ENCODE measurements at regions not wholly inside any gene's neighbourhood (a gene's known extent, or its start where the extent isn't known, plus 50 kb on each side); places are given as distances from the start of the nearest gene placed in this dataset.

DNA sequence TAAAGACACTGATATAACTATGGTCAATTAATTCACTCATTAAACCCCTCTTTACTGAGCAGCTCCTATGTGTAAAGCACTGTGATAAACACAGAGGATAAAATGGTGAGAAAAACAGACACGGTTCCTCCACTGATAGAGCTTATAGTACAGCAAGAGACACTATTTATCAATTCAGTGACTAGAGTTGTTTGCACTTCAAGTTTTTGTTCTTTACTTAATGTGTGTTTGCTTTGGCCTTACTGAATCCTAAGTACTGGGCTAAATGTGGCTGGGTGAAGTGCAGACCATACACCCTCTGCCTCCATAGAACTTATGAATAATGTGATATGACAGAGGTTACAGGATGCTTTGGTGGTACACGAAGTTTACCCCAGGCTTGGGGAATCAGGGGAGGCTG is 80.1 kb upstream of the ITGA1 start:
- Histone ChIP-seq H3K4me1 (ENCODE audit: control insufficient read depth in 1 of 2, insufficient read depth in 1 of 2, low read depth in 1 of 2, low read length in 1 of 2) (no peaks in the 10 kb centered on the region), H3K9me3 (no peaks in the 10 kb centered on the region), H3K27me3 (no peaks in the 10 kb centered on the region), H3K27ac (no peak overlapping the region), H3K36me3 (no peaks in the 10 kb centered on the region), H3K4me3 (ENCODE audit: low read depth in 1 of 2, low read length in 1 of 2) (no peak overlapping the region)
- TF ChIP-seq, protein P1, sequence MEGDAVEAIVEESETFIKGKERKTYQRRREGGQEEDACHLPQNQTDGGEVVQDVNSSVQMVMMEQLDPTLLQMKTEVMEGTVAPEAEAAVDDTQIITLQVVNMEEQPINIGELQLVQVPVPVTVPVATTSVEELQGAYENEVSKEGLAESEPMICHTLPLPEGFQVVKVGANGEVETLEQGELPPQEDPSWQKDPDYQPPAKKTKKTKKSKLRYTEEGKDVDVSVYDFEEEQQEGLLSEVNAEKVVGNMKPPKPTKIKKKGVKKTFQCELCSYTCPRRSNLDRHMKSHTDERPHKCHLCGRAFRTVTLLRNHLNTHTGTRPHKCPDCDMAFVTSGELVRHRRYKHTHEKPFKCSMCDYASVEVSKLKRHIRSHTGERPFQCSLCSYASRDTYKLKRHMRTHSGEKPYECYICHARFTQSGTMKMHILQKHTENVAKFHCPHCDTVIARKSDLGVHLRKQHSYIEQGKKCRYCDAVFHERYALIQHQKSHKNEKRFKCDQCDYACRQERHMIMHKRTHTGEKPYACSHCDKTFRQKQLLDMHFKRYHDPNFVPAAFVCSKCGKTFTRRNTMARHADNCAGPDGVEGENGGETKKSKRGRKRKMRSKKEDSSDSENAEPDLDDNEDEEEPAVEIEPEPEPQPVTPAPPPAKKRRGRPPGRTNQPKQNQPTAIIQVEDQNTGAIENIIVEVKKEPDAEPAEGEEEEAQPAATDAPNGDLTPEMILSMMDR (IDR thresholded peaks at IDR 0.05): no peak

DNA sequence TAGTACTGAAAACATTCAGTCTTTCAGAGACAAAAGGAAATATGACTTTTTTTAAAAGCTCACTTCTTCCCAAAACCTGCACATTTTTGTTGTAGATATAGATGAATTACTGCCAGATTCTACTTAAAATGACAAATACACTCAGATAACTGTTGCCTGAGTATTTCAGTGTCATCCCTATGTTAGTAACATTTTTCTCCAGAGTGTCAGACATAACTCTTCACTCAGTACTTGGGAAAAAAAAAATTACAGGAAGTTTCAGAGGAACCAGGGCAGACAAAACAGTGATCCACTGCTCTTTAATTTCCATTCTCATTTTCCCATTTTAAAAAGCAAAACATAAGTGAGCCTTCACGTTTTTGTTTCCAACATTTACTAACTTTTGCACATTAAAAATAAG is 79.3 kb upstream of the ITGA1 start:
- TF ChIP-seq, protein P1 (IDR thresholded peaks at IDR 0.05): no peak
- Histone ChIP-seq H3K4me1 (ENCODE audit: control insufficient read depth in 1 of 2, insufficient read depth in 1 of 2, low read depth in 1 of 2, low read length in 1 of 2) (no peaks in the 10 kb centered on the region), H3K9me3 (no peaks in the 10 kb centered on the region), H3K27ac (no peak overlapping the region), H3K27me3 (no peaks in the 10 kb centered on the region), H3K4me3 (ENCODE audit: low read depth in 1 of 2, low read length in 1 of 2) (no peak overlapping the region), H3K36me3 (no peaks in the 10 kb centered on the region)

DNA sequence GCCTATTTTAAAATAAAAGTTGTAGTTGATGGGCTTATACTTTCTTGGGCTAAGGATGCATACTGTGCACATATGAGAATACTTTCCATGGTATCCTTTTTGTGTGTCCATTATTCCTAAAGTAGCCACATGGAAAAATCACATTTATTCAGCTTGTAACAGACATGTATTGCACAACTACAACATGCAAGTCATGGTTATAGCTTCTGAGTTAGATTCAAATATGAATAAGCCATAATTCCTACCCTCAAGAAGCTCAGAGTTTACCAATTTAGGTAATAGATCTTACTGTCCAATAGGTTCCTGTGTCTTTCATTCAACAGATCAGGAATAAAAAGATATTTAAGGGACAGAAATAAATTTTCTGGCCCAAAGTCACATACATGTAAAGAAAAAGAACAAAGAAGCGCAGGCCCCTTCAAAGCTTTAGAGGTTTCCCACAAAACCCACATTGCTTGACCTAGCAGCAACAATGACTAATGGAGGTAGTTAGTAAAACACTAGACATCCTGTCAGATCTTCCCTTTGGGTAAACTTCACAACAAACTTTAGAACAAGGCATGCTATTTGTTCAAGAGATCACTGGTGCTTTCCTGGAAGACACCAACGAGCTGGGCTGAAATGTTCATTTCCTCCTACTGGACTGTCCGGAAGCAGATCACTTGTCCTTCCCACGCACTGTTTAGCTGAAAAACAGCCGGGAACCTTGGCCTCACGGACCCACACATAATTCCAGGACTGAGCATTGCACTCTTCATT is 78.4 kb upstream of the ITGA1 start:
- Histone ChIP-seq H3K4me3 (ENCODE audit: low read depth in 1 of 2, low read length in 1 of 2) (no peak overlapping the region), H3K4me1 (ENCODE audit: control insufficient read depth in 1 of 2, insufficient read depth in 1 of 2, low read depth in 1 of 2, low read length in 1 of 2) (no peaks in the 10 kb centered on the region), H3K36me3 (no peaks in the 10 kb centered on the region), H3K27me3 (no peaks in the 10 kb centered on the region), H3K27ac (no peak overlapping the region), H3K9me3 (no peaks in the 10 kb centered on the region)
- TF ChIP-seq, protein P1 (IDR thresholded peaks at IDR 0.05): no peak

DNA sequence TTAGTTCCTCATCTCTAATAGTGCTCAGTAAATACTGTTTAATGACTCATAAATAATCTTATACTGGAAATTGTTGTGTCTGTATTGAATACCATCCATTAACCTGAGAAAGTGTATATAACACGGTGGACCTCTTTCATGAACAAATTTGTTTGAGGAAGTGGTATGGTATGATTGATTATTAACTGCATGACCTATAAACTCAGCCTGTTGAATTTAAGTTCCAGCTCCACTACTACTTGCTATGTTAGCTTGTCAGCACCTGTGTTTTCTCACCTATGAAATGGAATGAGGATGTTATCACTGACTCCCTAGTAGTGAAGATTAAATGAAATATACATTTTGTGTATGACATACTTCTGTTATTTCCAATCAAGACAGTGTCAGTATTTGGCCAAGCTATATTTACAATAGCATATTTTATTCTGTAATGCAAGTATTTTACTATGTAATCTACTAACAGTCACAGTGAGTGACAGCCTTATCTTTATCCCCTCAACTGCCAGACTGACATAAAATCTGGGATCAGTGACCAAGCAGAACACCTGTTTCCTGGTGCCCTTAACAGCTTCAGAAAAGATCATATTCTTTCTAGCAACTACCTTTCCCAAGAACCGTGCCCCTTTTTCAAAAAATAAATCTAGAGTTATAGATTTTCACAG is 77.3 kb upstream of the ITGA1 start:
- Histone ChIP-seq H3K4me3 (ENCODE audit: low read depth in 1 of 2, low read length in 1 of 2) (no peak overlapping the region), H3K4me1 (ENCODE audit: control insufficient read depth in 1 of 2, insufficient read depth in 1 of 2, low read depth in 1 of 2, low read length in 1 of 2) (no peaks in the 10 kb centered on the region), H3K27ac (no peak overlapping the region), H3K36me3 (no peaks in the 10 kb centered on the region), H3K27me3 (no peaks in the 10 kb centered on the region), H3K9me3 (no peaks in the 10 kb centered on the region)
- TF ChIP-seq, protein P1 (IDR thresholded peaks at IDR 0.05): no peak

DNA sequence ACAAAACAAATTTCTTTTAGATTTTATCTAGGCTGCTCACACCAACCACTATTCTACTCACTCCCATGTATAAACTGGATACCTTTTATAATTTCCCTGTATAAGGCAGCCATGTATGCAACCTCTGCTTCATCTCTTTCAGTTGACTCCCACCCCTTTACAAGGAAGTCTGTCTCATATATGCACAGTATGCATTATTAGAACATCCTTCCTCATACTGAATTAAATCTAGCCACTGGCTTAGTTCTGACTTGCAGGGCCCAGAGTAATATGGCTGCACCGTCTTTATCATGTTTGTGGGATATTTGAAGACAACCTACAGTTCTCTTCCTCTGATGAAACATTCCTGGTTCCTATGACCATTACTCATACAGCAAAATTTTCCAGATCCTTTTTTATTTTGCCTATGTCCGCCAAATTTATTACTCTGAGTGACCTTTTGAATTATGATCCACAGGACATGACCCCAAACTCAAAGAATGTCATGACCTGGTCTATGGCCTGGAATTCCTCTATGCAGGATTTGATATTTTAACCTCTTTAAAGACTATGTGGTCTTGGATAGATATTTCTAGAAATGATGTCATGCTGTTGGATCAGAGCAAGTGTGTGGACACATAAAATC is 76.6 kb upstream of the ITGA1 start:
- Histone ChIP-seq H3K36me3 (no peaks in the 10 kb centered on the region), H3K27ac (no peak overlapping the region), H3K27me3 (no peaks in the 10 kb centered on the region), H3K4me1 (ENCODE audit: control insufficient read depth in 1 of 2, insufficient read depth in 1 of 2, low read depth in 1 of 2, low read length in 1 of 2) (no peaks in the 10 kb centered on the region), H3K9me3 (no peaks in the 10 kb centered on the region), H3K4me3 (ENCODE audit: low read depth in 1 of 2, low read length in 1 of 2) (no peak overlapping the region)
- TF ChIP-seq, protein P1 (IDR thresholded peaks at IDR 0.05): no peak
